Thyroid gland (tissue), 4 donors: ENCODE measurements at regions not wholly inside any gene's neighbourhood (a gene's known extent, or its start where the extent isn't known, plus 50 kb on each side); places are given as distances from the start of the nearest gene placed in this dataset.

Source experiments
- DNase-seq, 2 donors: peaks; one replicate each; pipeline ENCODE4 v3.0.0-alpha.2; 2019
- H3K27ac ChIP-seq, 3 donors: fragments of 200-600 bp; sonication (generic); 1 replicate in 2 of 3; 2 replicates in 1 of 3; pipeline ENCODE4 v1.5.1; 2016 to 2019; ENCODE audit warnings: mild to moderate bottlenecking in 1 of 3, moderate library complexity in 1 of 3
- H3K27me3 ChIP-seq: fragments of 200-600 bp; sonication (generic); one replicate; pipeline ENCODE4 v1.5.1; 2019
- H3K36me3 ChIP-seq, 2 donors: fragments of 200-600 bp; sonication (generic); one replicate each; pipeline ENCODE4 v1.5.1; 2016 to 2019
- H3K4me1 ChIP-seq, 2 donors: fragments of 200-600 bp; sonication (generic); one replicate each; pipeline ENCODE4 v1.5.1; 2017 to 2019
- H3K4me3 ChIP-seq, 3 donors: fragments of 200-600 bp; sonication (generic); replicated peaks in 1 of 3; 1 replicate in 2 of 3; 2 replicates in 1 of 3; pipeline ENCODE4 v1.5.1; 2016; ENCODE audit warnings: mild to moderate bottlenecking in 1 of 3
- H3K9me3 ChIP-seq: fragments of 200-600 bp; sonication (generic); one replicate; pipeline ENCODE4 v1.5.1; 2017
- POLR2A ChIP-seq, 2 donors: fragments of 450-650 bp; IDR thresholded peaks; one replicate each; pipeline ENCODE4 v1.6.1; 2017; ENCODE audit warnings: antibody characterized with exemption in 2 of 2, mild to moderate bottlenecking in 2 of 2, moderate library complexity in 1 of 2
- WGBS, 2 donors: methylation state at CpG; one replicate each; pipeline ENCODE4 v1.1.5; 2017; 5-methylcytosine and 5-hydroxymethylcytosine counted together
- intact Hi-C: fragments of 100-400 bp; cut with DNase I; formaldehyde crosslinking; loops from one replicate; pipeline ENCODE4 v1.15.1; 2023
- TF ChIP-seq, protein P1 (sequence below), 6 experiments: fragments of 200-600 bp in 3 of 6; fragments of 450-650 bp in 3 of 6; sonication (generic) in 3 of 6; IDR thresholded peaks; one replicate each; pipeline ENCODE4 v1.5.1; 2016 to 2019; ENCODE audit warnings: antibody characterized with exemption in 6 of 6, mild to moderate bottlenecking in 2 of 6, inconsistent platforms in 1 of 6, moderate library complexity in 1 of 6

DNA sequence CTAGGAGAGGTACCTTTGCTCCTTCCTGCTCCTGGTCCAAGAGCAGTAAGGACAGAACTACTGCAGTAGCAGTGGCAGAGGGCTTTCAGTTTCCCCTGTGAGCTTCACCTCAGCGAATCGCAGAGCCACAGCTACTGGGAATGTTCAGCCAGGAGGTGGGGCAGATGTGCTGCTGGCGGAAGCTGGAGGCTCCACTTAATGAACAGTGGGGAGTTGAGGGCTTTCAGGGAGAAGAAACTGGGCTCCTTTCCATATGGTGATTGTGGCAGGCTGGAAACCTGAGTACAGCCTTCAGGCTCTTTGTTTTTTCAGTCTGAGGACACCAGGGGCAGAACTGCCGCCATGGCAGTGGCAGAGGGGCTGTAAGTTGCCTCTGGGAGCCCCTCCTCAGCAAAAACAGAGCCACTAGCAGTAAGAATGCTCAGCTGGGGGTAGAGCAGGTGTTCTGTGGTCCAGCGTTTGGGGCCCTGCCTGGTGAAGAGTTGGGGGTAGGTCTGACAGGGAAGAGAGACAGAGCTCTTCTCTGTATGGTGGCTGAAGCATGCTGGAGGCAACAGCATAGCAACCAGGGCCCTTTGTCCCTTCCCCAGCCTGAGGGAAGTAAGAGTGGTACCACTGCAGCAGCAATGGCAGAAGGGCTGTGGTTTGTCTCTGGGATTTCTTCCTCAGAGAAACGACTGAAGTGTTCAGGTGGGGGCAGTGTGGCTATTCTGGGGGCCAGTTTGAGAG lies 106.0 kb upstream of the GRXCR1 start:
- H3K4me3 ChIP-seq: no peak overlapping the region
- peaks cover 14 to 17% of the 10 kb centered on the region in 2 donors for H3K4me1 ChIP-seq
- H3K36me3 ChIP-seq: no peaks in the 10 kb centered on the region
- WGBS, 2 donors: 30 to 31% methylated on average over 6 of the region's 6 CpGs
- peak overlapping the region; percentile 42 to 73 (median 61) for H3K27ac ChIP-seq
- DNase-seq: peak; percentile 83 to 85
- H3K27me3 ChIP-seq: no peaks in the 10 kb centered on the region
- intact Hi-C loops: no loop called here
- H3K9me3 ChIP-seq: no peaks in the 10 kb centered on the region
- no peak for TF ChIP-seq POLR2A (IDR thresholded peaks at IDR 0.05)
- TF ChIP-seq, protein P1, sequence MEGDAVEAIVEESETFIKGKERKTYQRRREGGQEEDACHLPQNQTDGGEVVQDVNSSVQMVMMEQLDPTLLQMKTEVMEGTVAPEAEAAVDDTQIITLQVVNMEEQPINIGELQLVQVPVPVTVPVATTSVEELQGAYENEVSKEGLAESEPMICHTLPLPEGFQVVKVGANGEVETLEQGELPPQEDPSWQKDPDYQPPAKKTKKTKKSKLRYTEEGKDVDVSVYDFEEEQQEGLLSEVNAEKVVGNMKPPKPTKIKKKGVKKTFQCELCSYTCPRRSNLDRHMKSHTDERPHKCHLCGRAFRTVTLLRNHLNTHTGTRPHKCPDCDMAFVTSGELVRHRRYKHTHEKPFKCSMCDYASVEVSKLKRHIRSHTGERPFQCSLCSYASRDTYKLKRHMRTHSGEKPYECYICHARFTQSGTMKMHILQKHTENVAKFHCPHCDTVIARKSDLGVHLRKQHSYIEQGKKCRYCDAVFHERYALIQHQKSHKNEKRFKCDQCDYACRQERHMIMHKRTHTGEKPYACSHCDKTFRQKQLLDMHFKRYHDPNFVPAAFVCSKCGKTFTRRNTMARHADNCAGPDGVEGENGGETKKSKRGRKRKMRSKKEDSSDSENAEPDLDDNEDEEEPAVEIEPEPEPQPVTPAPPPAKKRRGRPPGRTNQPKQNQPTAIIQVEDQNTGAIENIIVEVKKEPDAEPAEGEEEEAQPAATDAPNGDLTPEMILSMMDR (IDR thresholded peaks at IDR 0.05): peak in 4 of 6 experiments; percentile 18 to 23 (median 19)

DNA sequence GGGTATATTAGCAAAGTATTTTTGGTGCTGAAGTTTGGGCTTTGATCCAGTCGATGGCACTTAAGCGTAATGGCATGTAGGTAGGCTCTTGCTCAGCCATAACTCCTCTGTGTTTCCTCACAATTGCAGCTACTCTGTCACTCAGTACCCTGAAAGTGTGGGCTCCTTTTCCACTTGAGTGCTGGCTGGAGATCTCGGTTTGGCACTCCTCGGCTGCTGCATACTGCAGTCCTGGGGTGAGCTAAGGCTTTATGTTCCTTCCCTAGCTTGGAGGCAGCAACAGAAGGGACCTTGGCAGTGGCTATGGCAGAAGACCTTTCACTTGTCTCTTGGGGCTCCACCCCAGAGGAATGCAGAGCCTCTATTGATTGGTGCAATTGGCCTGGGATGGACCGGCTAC lies 106.7 kb upstream of the GRXCR1 start:
- peak; percentile 69 to 76 for DNase-seq
- TF ChIP-seq POLR2A (IDR thresholded peaks at IDR 0.05): no peak

DNA sequence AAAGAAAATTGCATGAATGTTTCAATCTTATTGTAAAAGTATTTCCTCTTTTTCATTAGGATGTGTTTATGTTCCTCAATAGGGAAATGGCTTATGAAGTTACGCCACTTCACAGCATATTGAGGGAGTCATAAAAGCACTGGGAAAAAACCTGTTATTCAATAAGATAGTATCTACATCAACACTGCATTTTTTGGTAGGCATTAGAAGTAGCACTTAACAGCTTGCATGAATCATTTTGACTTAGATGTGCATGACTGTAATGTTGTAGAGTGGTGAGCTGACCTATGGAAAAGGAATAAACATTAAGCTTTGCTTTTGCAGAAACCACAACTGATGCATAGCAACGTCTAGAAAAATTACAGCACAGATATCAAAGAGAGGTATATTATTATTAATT lies 111.2 kb upstream of the GRXCR1 start:
- peaks cover 11 to 12% of the 10 kb centered on the region in 2 donors for H3K4me1 ChIP-seq
- intact Hi-C loops: no loop called here
- WGBS, 2 donors: 72 to 88% methylated on average over 2 of the region's 2 CpGs
- TF ChIP-seq, protein P1 (IDR thresholded peaks at IDR 0.05): no peak
- DNase-seq: no peak
- no peak overlapping the region for H3K27ac ChIP-seq
- no peaks in the 10 kb centered on the region for H3K27me3 ChIP-seq
- H3K36me3 ChIP-seq: no peaks in the 10 kb centered on the region
- no peak overlapping the region for H3K4me3 ChIP-seq
- H3K9me3 ChIP-seq: no peaks in the 10 kb centered on the region

More for the DNA sequence above, 106.7 kb upstream of the GRXCR1 start:
- Histone ChIP-seq H3K36me3 (no peaks in the 10 kb centered on the region), H3K27ac (peak overlapping the region; percentile 42 to 73 (median 61)), H3K4me3 (no peak overlapping the region), H3K27me3 (no peaks in the 10 kb centered on the region), H3K4me1 (peaks cover 14 to 17% of the 10 kb centered on the region in 2 donors), H3K9me3 (no peaks in the 10 kb centered on the region)
- 34 to 58% methylated on average over 5 of the region's 5 CpGs for WGBS, 2 donors
- intact Hi-C loops: no loop called here

DNA sequence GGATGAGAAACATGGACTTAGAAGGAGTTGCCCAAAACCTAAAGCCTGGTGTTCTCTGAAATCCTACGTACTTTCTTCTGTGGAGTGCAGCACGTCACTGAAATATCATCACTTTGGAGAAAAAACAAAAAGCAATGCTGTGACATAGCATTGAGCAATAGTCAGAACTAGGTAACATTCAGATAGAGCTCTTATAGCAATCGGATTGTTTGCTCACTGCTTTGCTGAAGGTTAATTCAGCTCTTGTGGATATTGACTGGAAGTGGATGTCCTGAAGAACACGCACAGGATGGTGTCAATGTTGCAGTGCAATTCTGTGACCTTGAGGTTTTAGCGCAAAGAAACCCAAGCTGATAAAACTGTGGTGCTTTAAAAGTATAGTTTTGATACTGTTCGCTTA lies 114.2 kb upstream of the GRXCR1 start:
- DNase-seq: no peak
- Histone ChIP-seq H3K4me1 (no peaks in the 10 kb centered on the region), H3K36me3 (no peaks in the 10 kb centered on the region), H3K9me3 (no peaks in the 10 kb centered on the region), H3K27ac (no peak overlapping the region), H3K27me3 (no peaks in the 10 kb centered on the region), H3K4me3 (no peak overlapping the region)
- intact Hi-C loops: no loop called here
- TF ChIP-seq POLR2A (IDR thresholded peaks at IDR 0.05): no peak
- TF ChIP-seq, protein P1 (IDR thresholded peaks at IDR 0.05): no peak
- WGBS, 2 donors: 69 to 73% methylated on average over 6 of the region's 6 CpGs

DNA sequence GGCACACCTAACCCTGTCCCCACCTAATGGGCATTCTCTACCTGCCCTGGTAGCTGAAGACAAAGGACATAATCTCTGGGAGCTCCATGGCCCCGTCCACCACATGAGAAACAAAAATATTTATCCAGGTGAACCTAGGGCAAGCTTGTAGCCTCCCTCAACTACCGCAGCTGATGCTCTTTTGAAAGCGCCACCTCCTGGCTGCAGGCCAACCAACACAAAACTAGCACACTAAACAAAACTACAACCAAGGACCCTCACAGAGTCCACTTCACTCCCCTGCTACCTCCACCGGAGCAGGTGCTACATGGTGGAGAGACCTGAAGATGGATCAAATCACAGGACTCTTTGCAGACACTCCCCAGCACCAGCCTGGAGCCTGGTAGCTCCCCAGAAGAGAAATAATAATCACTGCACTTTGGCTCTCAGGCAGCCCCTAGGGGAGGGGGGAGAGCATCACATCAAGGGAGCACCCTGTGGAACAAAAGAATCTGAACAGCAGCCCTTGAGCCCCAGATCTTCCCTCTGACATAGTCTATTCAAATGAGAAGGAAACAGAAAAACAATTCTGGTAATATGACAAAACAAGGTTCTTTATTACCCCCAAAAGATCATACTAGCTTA lies 111.3 kb upstream of the ATP8A1 start:
- intact Hi-C loops: no loop called here
- TF ChIP-seq, protein P1 (IDR thresholded peaks at IDR 0.05): no peak
- TF ChIP-seq POLR2A (IDR thresholded peaks at IDR 0.05): no peak
- Histone ChIP-seq H3K27ac (no peak overlapping the region), H3K27me3 (no peaks in the 10 kb centered on the region), H3K4me3 (no peak overlapping the region), H3K4me1 (no peaks in the 10 kb centered on the region), H3K9me3 (no peaks in the 10 kb centered on the region), H3K36me3 (no peaks in the 10 kb centered on the region)
- peak; percentile 14 to 33 for DNase-seq
- WGBS, 2 donors: 36 to 60% methylated on average over 4 of the region's 4 CpGs
